Left hindlimb (tissue), 1 donor: ENCODE measurements at regions not wholly inside any gene's neighbourhood (a gene's known extent, or its start where the extent isn't known, plus 50 kb on each side); places are given as distances from the start of the nearest gene placed in this dataset.
"Not testable (repeated sequence)": the region's sequence is repeated elsewhere in the genome, so short reads cannot be mapped to it uniquely, and the experiment has no call there.

Experiments used
- DNase-seq: peaks from one replicate; pipeline ENCODE4 v3.0.0-alpha.2; 2018

DNA sequence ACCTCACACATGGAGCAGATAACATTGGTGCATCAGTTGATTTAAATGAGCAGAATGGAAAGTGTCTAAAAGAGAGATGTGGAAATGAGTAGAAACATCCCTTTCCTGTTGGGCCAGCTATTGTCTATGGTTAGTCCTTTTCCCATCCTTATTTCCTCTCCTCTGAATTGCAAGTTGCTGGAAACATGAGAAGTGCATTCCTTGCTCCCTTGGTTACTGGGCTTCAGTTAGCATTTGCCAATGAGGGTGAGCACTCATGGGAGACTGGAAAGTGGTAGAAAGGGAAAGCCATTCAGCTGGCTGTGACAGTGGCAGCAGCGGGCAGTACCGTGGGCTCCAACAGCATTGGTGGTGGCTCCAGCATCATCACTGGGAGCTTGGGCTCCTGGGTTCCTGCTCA, 96.0 kb upstream of the IGFBP7 start:
- DNase-seq: no peak

DNA sequence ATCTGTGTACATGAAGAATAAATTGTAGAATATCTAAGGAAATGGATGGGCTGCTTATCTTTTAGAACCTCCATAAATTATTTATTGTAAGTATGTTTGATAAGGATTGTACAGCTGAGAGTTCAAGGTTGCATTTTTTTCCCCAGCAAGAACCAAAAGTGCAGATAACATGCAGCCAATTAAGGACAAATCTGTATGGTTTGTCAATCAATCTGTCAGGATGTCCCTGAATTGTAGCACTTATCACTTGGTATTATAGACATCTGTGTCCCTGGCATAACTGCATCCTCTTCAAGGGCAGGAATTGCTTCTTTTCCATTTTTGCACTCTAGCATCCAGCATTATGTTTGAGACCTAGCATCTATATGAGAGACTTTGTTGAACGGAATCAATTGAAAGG, 95.4 kb upstream of the IGFBP7 start:
- no peak for DNase-seq

DNA sequence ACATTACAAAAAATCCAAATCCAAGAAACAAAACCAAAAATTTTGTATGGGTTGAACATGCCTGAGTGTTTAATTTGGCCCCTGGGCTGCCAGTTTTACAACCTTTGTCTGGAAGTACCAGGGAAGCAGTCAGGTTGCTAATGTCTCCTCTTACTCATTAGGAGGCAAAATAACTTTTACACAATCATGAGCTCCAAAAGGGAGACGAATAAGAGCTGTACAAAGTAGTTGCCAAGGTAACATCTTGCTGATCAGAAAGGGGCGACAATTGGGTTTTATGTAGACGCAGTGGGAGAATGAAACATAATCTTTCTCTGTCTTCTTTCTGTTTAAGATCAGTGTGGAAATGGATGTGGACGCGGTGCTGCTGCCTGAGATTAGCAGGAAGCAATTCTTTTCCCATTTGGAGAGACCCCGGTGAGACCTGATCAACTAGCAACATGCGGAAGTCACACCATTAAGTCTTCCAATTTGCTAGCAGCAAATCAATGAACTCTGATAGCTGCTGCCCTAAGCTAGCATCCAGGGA, 90.7 kb upstream of the IGFBP7 start:
- DNase-seq: no peak

DNA sequence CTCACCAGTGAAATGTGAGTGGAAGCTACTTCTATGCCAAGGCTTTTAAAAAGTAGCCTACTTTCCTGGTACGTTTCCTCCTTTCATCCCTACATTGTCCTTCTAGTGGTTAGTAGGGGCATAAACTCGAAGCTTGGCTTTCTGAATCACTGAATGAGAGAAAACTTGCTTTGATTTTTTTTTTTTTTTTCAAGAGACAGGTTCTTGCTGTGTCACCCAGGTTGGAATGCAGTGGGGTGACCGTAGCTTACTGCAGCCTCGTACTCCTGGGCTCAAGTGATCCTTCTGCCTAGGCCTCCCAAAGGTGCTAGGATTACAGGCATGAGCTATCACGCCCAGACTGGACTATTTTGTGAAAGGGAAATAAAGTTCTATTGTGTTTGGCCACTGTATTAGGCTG, 89.1 kb upstream of the IGFBP7 start:
- no peak for DNase-seq

DNA sequence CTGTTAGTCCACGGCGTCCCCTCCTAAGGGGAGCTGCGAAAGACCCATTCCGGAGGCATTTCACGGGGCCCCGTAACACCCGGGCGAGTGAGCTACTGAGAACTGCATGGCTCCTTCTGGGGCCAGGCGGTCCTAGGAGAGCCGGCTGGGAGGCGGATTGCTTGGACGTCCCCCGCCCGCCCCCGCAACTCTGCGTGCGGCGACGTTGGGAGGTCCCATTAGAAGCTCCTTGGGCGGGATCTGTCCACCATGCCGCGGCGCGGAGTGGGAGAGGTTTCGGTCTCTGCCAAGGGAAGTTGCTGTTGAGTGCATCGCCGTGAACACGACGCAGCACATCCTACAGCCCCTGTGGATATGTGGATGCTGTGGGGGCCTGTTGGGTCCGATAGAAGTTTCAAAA, 85.4 kb upstream of the IGFBP7 start:
- no peak for DNase-seq

DNA sequence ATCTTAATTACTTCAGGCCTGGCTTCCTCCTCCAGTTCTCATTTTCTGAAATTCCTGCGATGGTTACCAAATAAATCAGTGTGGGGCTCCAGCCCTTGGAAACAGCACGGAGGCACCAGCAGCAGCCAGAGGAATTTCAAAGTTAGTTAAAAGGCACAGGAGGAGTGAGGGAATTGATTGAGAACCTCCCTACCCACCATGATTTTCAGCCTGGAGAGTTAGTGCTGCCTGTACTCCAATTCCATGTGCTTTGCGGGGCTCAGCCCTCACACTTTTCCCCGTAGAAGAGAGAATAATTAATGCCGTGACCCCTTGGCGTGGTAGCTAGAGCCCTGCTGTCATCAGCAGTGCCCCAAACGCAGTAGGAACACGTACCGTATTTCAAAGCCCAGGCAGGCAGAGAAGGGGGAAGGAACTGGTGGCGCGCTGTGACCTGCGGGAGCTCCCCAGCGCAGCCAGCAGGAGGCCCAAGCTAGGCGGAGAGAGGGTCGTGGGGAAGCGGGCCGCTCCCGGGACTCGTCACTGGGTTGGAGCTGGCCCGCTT, 84.0 kb upstream of the IGFBP7 start:
- no peak for DNase-seq

DNA sequence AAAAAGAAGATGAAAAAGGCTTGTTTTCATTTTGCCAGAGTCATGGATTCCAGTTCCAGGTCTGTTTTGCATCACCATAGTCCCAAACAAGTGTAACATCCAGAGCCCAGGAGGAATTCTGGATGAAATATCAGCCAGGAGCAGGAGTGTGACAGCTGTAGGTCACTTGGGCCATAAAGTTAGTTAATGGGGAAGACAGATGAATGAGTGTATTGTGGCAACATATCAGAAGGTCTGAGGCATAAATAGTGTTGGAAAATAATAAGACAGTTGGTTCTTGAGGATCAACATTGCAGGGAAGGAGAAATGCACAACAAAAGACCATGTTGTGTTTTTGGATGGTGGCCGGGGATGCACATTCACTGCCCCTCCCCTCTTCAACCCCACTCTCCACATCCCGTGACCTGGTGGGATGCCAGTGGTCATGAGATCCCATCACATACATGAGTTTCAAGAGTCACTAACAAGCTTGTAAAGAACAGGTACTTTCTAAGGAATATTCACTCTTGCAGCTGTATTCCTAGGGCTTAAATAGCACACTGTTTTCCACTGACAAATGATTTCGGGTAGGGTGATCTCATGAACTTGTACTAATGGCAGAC, 83.1 kb upstream of the IGFBP7 start:
- DNase-seq: no peak

DNA sequence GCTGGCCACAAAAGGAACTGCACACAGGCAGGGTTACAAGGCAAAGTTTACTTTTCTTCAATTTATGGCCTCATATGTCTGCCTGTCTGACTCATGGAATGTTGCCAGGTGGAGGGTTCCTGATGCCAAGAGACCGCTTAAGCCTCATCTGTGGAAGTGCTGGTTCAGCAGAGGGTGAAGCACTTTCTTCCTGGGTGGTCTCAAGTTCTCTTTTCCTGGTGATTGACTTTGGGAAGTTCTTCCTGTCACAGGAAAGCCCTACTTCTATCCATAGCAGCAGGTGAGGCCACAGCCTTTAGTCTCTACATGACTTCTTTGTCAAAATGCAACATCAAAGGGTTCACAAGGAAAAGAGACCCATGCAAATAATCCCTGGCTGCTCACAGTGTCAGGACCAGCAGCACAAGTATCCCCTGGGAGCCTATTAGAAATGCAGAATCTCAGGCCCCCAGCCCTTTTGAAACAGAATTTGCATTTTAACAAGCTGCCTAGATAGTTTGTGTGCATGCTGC, 81.4 kb upstream of the IGFBP7 start:
- peak; percentile 59 for DNase-seq

DNA sequence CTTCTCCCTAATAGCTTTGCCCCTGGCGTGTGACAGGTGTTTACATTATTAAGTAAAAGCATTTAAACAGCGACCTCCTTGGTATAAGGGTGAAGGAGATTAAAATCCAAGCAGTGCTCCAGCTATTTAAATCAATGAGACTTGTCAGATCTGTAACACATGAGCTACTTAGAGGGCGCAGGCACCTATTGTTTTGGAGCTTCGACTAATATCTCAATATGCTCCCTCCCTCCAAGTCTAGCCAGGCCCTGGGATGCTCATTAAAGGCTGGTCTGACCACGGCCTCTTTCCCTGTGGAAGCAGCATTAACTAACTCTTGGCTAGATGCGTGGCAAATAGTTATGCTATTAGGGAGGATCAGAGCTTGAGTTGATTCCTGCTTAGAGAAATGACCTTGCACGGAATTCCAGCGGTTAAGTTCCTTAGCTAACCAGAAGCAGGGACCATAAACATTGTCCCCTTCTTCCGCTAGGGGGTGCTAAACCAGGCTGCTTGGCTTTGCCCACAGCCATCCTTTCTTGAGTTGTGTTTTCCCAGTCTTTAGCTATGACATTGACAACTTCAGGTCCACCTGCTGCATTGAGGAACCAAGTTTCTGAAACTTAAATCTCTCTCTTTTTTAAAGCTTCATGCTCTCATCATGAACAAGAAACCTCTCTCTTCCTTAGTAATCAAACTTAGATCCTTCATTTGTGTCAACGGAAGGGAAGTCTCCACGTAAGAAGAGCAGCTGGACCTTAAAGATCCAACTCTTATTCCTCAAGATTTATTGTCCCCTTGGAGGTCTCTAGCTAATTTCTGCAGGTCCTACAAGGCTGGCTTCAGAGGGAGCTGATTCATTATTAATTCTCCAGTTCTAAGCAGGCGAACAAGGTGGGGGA, 80.7 kb upstream of the IGFBP7 start:
- DNase-seq: no peak

DNA sequence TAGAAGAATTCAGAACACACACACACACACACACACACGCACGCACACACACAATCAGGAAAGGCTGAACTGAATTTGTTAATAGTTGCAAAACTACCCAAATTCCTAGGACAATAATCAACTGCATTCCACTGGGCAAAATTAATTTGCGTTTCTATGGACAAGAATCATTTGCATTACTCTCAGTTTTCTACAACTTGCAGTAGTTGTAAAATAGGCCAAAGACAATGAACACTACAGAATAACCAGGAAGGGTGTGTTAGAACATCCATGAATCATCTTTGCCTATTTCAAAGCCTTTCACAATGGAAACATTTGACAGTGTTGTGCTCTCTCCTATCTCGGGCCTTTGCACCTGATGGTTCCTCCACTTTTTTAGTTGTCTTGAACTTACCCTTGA, 77.1 kb upstream of the IGFBP7 start:
- DNase-seq: no peak

DNA sequence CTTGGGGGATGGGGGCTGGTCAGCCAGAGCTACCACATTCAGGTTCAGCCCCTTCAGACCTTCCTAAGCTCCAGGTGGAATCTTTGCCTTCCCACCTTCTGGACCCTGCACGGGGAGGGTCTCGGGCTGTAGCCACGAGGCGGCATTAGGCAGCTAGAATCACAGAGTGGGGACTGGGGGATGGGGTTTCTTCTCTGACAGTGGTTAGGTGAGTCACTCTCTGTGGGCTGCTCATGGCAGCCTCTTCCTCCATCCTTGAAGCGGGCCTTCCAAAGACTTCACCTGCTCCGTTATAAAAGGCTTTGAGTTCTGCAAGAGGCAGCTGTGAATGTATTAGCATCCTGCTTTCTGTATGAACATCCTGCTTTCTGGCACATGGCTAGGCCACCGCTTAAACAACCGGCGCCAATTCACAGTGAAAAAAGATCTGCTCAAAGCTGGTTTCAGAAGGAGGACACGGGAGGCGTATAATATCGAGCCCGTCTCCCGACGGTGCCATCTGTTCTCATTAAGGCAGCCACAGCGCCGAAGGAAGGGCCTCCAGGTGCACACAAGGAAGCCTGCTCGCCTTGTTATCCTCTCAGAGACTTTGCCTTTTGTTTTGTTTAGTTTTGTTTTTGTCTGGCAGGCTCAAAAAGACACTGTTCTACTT, 74.3 kb upstream of the IGFBP7 start:
- DNase-seq: no peak

DNA sequence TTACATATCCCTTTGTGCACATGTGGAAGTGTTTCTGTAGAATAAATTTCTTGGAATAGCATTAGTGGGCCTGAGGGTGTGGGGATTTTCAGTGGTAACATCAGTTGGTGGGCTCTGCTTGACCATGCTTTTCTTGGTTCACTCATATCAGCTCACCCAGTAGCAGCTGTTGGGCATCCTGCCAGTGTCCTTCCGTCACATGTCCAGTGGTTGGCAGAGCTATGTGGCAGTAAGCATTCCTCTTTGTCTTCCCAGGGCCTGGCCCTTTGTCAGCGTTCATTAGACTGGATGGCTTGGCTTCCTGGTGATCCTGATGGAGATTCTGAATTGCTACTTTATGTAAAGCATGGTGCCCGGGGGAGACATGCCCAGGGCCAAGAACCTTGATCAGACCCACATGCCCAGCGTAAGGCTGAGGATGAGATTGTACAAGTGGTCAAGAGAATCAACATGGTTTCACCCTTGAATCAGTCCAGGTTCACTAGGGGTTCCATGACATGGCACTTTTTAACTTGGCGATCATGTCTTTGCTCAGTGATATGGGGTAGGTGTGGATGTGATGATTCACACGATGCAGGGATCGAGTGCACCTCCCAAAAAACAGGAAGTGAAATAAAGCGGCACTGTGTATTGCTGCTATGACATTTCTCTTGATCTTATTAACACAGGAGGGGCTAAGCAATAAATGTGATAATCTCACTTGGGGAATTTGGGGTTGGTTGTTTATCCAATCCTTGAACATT, 72.1 kb upstream of the IGFBP7 start:
- DNase-seq: peak; percentile 65

DNA sequence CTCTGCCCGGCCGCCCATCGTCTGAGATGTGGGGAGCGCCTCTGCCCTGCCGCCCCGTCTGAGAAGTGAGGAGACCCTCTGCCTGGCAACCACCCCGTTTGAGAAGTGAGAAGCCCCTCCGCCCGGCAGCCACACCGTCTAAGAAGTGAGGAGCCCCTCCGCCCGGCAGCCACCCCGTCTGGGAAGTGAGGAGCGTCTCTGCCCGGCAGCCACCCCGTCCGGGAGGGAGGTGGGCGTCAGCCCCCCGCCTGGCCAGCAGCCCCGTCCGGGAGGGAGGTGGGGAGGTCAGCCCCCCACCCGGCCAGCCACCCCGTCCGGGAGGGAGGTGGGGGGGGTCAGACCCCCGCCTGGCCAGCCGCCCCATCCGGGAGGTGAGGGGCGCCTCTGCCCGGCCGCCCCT, 63.0 kb upstream of the IGFBP7 start:
- DNase-seq: not testable (repeated sequence)

DNA sequence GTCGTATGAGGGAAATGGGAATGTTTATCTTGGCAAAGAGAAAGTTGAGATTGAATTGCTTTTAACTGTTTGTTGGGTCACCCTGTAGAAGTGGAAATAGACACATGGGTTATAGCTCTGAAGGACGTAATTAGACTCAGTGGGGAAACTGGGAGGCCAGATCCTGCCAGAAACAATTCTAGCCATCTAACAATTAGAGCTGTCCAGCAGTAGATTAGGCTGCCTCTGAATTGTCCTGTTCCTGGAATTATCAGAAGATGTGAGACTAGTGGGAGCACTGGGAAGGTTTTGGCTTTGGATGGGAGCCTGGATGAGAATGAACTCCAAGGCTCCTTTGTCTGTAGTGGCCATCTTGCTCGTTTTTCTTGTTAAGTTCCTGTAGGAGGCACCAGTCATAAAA, 61.9 kb upstream of the IGFBP7 start:
- DNase-seq: no peak

DNA sequence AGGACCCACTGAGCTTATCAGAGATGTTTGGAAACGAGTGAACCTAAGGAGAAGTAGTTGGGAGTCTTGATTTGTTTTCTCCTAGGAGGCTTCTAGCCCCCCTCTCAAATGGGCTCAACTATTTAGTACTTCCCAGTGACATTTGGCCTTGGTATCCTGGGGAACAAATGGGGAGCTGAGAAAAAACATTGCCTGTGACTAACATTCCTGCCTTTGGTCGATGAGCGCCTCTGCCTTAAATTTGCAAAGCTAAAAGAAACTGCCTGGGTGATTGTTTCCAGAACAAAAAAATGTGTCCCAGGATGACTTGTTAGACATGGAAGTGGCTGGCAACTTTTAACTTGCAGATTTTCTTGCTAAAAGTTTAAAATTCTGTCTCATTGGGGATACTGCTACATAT, 58.8 kb upstream of the IGFBP7 start:
- no peak for DNase-seq

DNA sequence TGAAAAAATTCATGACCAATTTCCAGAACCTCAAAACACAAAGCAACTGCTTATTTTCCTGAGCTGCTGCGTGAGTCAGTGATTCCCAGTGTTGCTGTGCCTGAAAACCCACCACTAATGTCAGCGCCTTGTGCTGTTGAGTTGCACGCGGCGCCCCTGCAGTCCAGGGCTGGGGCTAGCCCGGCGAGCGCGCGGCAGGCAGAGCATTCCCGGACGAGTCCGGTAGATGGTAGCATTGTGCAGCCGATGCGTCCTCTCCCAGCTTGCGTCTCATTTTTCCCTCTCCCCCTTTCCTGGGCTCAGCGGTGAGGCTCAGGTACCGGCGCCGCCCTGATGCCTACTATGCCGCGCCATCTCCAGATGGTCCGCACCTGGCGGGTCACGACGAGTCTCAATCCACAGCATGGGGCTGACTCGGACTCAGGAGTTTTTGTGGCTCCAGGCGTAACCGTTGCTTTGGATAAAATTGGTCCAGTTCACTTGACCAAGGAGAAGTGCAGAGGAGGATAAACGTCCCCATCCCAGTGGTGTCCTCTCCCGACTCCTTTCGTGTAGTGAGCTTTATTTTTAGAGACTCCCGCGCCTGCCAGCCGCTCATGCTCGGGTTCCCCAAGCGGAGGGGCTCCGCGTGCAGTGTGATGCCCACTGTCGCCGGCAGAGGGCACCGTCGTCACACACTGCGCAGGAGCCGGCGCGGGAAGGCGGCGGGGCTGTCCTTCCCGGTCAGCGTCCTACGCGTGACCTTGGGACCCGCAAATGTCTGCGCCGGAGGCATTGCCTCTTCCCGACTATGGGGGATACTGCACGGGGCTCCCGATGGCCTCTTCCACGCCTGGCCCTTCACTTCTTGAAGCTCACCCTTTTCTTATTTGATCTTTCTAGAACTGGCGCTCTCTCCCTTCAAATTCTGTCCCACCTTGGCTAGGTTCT, 53.6 kb upstream of the IGFBP7 start:
- peak; percentile 86 for DNase-seq

DNA sequence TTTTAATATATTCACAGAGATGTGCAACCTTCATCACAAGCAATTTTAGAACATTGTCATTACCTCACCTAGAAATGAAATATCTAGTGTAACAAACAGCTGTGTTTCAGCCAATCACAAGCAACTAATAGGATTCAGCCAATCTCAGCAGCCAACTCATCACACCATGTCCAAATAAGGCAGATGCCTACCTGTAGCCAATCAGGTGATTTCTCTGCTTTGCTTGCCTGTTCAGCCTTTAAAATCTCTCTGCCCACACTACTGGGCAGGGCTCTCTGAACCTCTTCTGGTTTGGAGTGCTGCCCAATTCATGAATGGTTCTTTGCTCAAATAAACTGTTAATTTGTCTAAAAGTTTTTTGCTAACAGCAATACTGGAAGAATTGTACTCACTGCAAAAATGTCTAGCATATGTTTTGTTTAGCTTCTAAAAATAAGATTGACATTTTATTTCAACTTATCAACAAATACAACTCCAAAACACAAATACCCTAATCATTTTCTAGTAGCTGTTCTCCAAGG, 52.4 kb upstream of the IGFBP7 start:
- no peak for DNase-seq
